ENCODE measurements at regions not wholly inside any gene's neighbourhood (a gene's known extent, or its start where the extent isn't known, plus 50 kb on each side); places are given as distances from the start of the nearest gene placed in this dataset.

DNA sequence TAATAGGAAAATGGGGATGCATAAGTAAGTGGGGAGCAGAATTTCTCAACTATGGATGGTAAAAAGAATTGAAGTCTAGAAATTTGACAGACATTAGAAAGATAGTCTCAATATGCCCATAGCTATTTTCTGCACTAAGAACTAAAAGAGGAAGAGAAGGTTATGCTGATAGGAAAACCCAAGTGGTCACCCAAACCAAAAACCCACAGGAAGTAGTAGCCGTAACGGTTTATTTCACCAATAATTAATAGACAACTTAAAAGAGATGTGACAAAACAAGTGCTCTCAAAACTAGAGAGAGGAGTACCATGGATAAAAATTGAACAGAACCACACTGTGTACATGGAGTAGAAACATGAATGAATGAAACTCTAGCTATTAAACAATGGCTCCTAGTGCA lies 295.4 kb downstream of the FSCB start:
- no peak overlapping the region for H3K27ac ChIP-seq
- 68 to 90% (median 87%) methylated on average over 2 of the region's 2 CpGs for WGBS, 4 donors
- H3K4me3 ChIP-seq, result no peak overlapping the region
- no peaks in the 10 kb centered on the region for H3K27me3 ChIP-seq
- no peaks in the 10 kb centered on the region for H3K36me3 ChIP-seq
- peaks cover 0 to 22% (median 1%) of the 10 kb centered on the region in 12 donors for H3K9me3 ChIP-seq
- TF ChIP-seq POLR2A (IDR thresholded peaks at IDR 0.05) (no peak), CTCF (IDR thresholded peaks at IDR 0.05) (no peak)
- no peak for DNase-seq
- intact Hi-C loops (cut with DNase I), result no loop called here
- ATAC-seq, result no peak
- no peaks in the 10 kb centered on the region for H3K4me1 ChIP-seq

GRCh38 chr14:44204061-44204835 lies 302.8 kb downstream of the FSCB start:
- Histone ChIP-seq H3K36me3 (no peaks in the 10 kb centered on the region), H3K27ac (no peak overlapping the region), H3K4me3 (no peak overlapping the region), H3K4me1 (no peaks in the 10 kb centered on the region), H3K9me3 (peaks cover 0 to 9% (median 0%) of the 10 kb centered on the region in 12 donors), H3K27me3 (no peaks in the 10 kb centered on the region)
- no peak for TF ChIP-seq CTCF (IDR thresholded peaks at IDR 0.05)
- intact Hi-C loops (cut with DNase I), result no loop called here
- 6 to 21% (median 10%) methylated on average over 3 of the region's 3 CpGs for WGBS, 4 donors
- DNase-seq, result no peak
- ATAC-seq, result no peak

DNA sequence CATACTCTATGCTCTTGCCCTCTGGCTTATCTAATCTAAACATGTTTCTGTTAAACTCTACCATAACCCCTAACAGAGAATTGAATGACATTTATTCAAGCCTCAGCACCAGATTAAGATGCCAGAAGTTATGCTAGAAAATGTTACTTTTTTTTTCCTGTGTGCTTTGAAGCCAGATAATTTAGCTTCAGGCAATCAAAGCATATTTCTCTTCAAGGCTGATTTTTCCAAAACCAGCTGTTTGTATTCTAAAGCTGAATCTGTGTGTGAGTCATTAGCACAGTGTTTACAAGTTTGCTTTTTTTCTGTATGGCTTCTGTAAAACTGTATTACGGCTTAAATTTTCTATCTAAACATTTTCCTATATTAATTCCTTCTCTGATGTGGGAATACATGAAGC lies 326.1 kb downstream of the FSCB start:
- ATAC-seq, result no peak
- WGBS, 4 donors, result 56 to 77% (median 66%) methylated on average over 1 of the region's 1 CpG
- Histone ChIP-seq H3K4me3 (no peak overlapping the region), H3K4me1 (no peaks in the 10 kb centered on the region), H3K36me3 (no peaks in the 10 kb centered on the region), H3K27me3 (no peaks in the 10 kb centered on the region), H3K27ac (no peak overlapping the region), H3K9me3 (no peaks in the 10 kb centered on the region)
- intact Hi-C loops (cut with DNase I), result no loop called here
- TF ChIP-seq CTCF (IDR thresholded peaks at IDR 0.05), result no peak
- no peak for TF ChIP-seq POLR2A (IDR thresholded peaks at IDR 0.05)
- DNase-seq, result no peak

GRCh38 chr14:44170556-44170955 lies 336.5 kb downstream of the FSCB start:
- H3K9me3 ChIP-seq, result peaks cover 0 to 11% (median 0%) of the 10 kb centered on the region in 12 donors
- ATAC-seq (no peak), DNase-seq (no peak)
- 71 to 78% (median 73%) methylated on average over 4 of the region's 4 CpGs for WGBS, 4 donors
- no peaks in the 10 kb centered on the region for H3K36me3 ChIP-seq
- no peak overlapping the region for H3K4me3 ChIP-seq
- TF ChIP-seq CTCF (IDR thresholded peaks at IDR 0.05) (no peak), POLR2A (IDR thresholded peaks at IDR 0.05) (no peak)
- H3K4me1 ChIP-seq, result no peaks in the 10 kb centered on the region
- no peak overlapping the region for H3K27ac ChIP-seq
- intact Hi-C loops (cut with DNase I), result no loop called here
- H3K27me3 ChIP-seq, result no peaks in the 10 kb centered on the region
